Psoas muscle (tissue), 7 donors: ENCODE measurements at regions not wholly inside any gene's neighbourhood (a gene's known extent, or its start where the extent isn't known, plus 50 kb on each side); places are given as distances from the start of the nearest gene placed in this dataset.
"Not testable (repeated sequence)": the region's sequence is repeated elsewhere in the genome, so short reads cannot be mapped to it uniquely, and the experiment has no call there.

Source experiments
- ATAC-seq, 4 donors: fragments of 200-7000 bp; cut with Tn5 transposase; one replicate each; pipeline ENCODE4 v1.9.1; 2020; ENCODE audit warnings: moderate library complexity in 3 of 4, mild to moderate bottlenecking in 2 of 4
- DNase-seq, 2 donors: peaks; one replicate each; pipeline ENCODE4 v3.0.0-alpha.2; 2020
- H3K27ac ChIP-seq: fragments of 200-600 bp; one replicate; pipeline ENCODE4 v1.8.0; 2022
- H3K27me3 ChIP-seq, 3 donors: fragments of 200-600 bp in 1 of 3; one replicate each; pipeline versions ENCODE4 v1.6.1 to v1.8.0; 2013 to 2022; ENCODE audit warnings: low read length in 2 of 3, mild to moderate bottlenecking in 2 of 3, moderate library complexity in 1 of 3; ENCODE audit not compliant: insufficient read depth in 3 of 3
- H3K36me3 ChIP-seq, 2 donors: fragments of 200-600 bp in 1 of 2; one replicate each; pipeline versions ENCODE4 v1.6.1 to v1.8.0; 2013 to 2022; ENCODE audit warnings: low read depth in 1 of 2, mild to moderate bottlenecking in 1 of 2, moderate library complexity in 1 of 2; ENCODE audit not compliant: insufficient read depth in 1 of 2
- H3K4me1 ChIP-seq: fragments of 200-600 bp; one replicate; pipeline ENCODE4 v1.8.0; 2022
- H3K4me3 ChIP-seq: fragments of 200-600 bp; one replicate; pipeline ENCODE4 v1.8.0; 2022; ENCODE audit warnings: mild to moderate bottlenecking
- H3K9me3 ChIP-seq: fragments of 200-600 bp; one replicate; pipeline ENCODE4 v1.8.0; 2022
- WGBS, 3 donors: extraction: QIAGEN DNeasy Blood & Tissue Kit; methylation state at CpG; one replicate each; pipeline versions ENCODE4 v1.1.6 to v1.1.7; 2013; 5-methylcytosine and 5-hydroxymethylcytosine counted together
- intact Hi-C, 2 donors: fragments of 100-400 bp; cut with DNase I; formaldehyde crosslinking; loops; one replicate each; pipeline versions ENCODE4 v1.11.0 to v1.14.2; 2022
- donor health status: healthy with polysubstance abuse.
- donor health status: DM: no; HTN: no; CAD: no; lungs with moderate emphysema.
- donor health status: Bipolar disorder and iron deficiency.
- donor health status: healthy.
- donor health status: DM: yes; HTN: yes; CAD: no.
- donor health status: DM: no; HTN: no; CAD: no.
- donor health status: DM: yes; HTN: yes; CAD: no.

- intact Hi-C loops, H3K4me1 ChIP-seq, H3K36me3 ChIP-seq, H3K4me3 ChIP-seq, H3K27me3 ChIP-seq, H3K27ac ChIP-seq, H3K9me3 ChIP-seq, ATAC-seq: not testable (repeated sequence)
- 80 to 94% (median 90%) methylated on average over 5 to 6 of the region's 25 CpGs for WGBS, 3 donors
- DNase-seq, result peak in 1 of 2 donors; percentile 1
These were observed 4092.8 kb upstream of the TPTE start for GRCh38 chr21:6428498-6429092.

GRCh38 chr21:6429924-6430323, 4091.5 kb upstream of the TPTE start:
- DNase-seq, H3K27ac ChIP-seq, H3K36me3 ChIP-seq: not testable (repeated sequence)

GRCh38 chr21:6433149-6433548, 4088.2 kb upstream of the TPTE start:
- ATAC-seq, H3K27ac ChIP-seq, intact Hi-C loops, H3K4me1 ChIP-seq, H3K27me3 ChIP-seq, DNase-seq, H3K4me3 ChIP-seq, H3K9me3 ChIP-seq, H3K36me3 ChIP-seq: not testable (repeated sequence)
- 68% methylated on average over 6 of the region's 12 CpGs; no CpG with 5 or more reads in 2 of the 3 donors for WGBS, 3 donors

More at GRCh38 chr21:6429924-6430323, 4091.5 kb upstream of the TPTE start:
- intact Hi-C loops, H3K4me1 ChIP-seq, ATAC-seq, H3K27me3 ChIP-seq, H3K4me3 ChIP-seq, H3K9me3 ChIP-seq: not testable (repeated sequence)
- WGBS, 3 donors, result 86% methylated on average over 1 of the region's 8 CpGs; no CpG with 5 or more reads in 2 of the 3 donors

- H3K9me3 ChIP-seq, H3K4me1 ChIP-seq, H3K27me3 ChIP-seq, H3K27ac ChIP-seq, H3K4me3 ChIP-seq, intact Hi-C loops, DNase-seq, H3K36me3 ChIP-seq: not testable (repeated sequence)
- peak; percentile 33 to 63 (median 54) for ATAC-seq
- 36 to 47% (median 42%) methylated on average over 2 to 7 of the region's 15 CpGs for WGBS, 3 donors
These were observed 4085.2 kb upstream of the TPTE start for GRCh38 chr21:6436205-6436604.

- H3K9me3 ChIP-seq, H3K36me3 ChIP-seq, DNase-seq, intact Hi-C loops, H3K4me1 ChIP-seq, H3K27ac ChIP-seq, H3K27me3 ChIP-seq, H3K4me3 ChIP-seq: not testable (repeated sequence)
- WGBS, 3 donors, result 41% methylated on average over 5 of the region's 21 CpGs; no CpG with 5 or more reads in 2 of the 3 donors
- ATAC-seq, result peak; percentile 55 to 75 (median 68)
These were observed 4084.2 kb upstream of the TPTE start for GRCh38 chr21:6436971-6437833.

GRCh38 chr21:6437834-6438187, 4083.6 kb upstream of the TPTE start:
- H3K9me3 ChIP-seq, H3K4me3 ChIP-seq, H3K27me3 ChIP-seq, H3K36me3 ChIP-seq, H3K4me1 ChIP-seq, H3K27ac ChIP-seq, intact Hi-C loops: not testable (repeated sequence)
- ATAC-seq (peak; percentile 74 to 95 (median 88)), DNase-seq (peak in 1 of 2 donors; percentile 2)
- WGBS, 3 donors, result 20 to 25% (median 20%) methylated on average over 1 to 6 of the region's 7 CpGs

GRCh38 chr21:6439058-6439457, 4082.3 kb upstream of the TPTE start:
- H3K27ac ChIP-seq, H3K36me3 ChIP-seq, H3K4me3 ChIP-seq, intact Hi-C loops, DNase-seq, H3K27me3 ChIP-seq, ATAC-seq, H3K9me3 ChIP-seq, H3K4me1 ChIP-seq: not testable (repeated sequence)
- 60 to 87% (median 70%) methylated on average over 1 to 2 of the region's 10 CpGs for WGBS, 3 donors

GRCh38 chr21:6454648-6455340, 4066.6 kb upstream of the TPTE start:
- H3K27me3 ChIP-seq, H3K4me3 ChIP-seq, H3K27ac ChIP-seq, H3K36me3 ChIP-seq, intact Hi-C loops, H3K9me3 ChIP-seq, DNase-seq, ATAC-seq, H3K4me1 ChIP-seq: not testable (repeated sequence)
- WGBS, 3 donors, result no CpG with 5 or more reads among the region's 26 CpGs

GRCh38 chr21:6456011-6456661, 4065.2 kb upstream of the TPTE start:
- H3K27ac ChIP-seq, intact Hi-C loops, H3K4me3 ChIP-seq, H3K36me3 ChIP-seq, H3K4me1 ChIP-seq, DNase-seq, H3K9me3 ChIP-seq, H3K27me3 ChIP-seq: not testable (repeated sequence)
- no CpG with 5 or more reads among the region's 18 CpGs for WGBS, 3 donors
- peak; percentile 83 to 94 (median 92) for ATAC-seq

GRCh38 chr21:6459761-6460160, 4061.6 kb upstream of the TPTE start:
- ATAC-seq, H3K27me3 ChIP-seq, intact Hi-C loops, H3K36me3 ChIP-seq, H3K4me1 ChIP-seq, DNase-seq, H3K9me3 ChIP-seq, H3K27ac ChIP-seq, H3K4me3 ChIP-seq: not testable (repeated sequence)
- WGBS, 3 donors, result 92% methylated on average over 2 of the region's 12 CpGs; no CpG with 5 or more reads in 2 of the 3 donors

GRCh38 chr21:6461358-6461757, 4060.0 kb upstream of the TPTE start:
- H3K27ac ChIP-seq, H3K36me3 ChIP-seq, H3K4me1 ChIP-seq, H3K9me3 ChIP-seq, intact Hi-C loops, H3K27me3 ChIP-seq, H3K4me3 ChIP-seq, DNase-seq, ATAC-seq: not testable (repeated sequence)
- no CpG with 5 or more reads among the region's 10 CpGs for WGBS, 3 donors
